ENCODE measurements at regions not wholly inside any gene's neighbourhood (a gene's known extent, or its start where the extent isn't known, plus 50 kb on each side); places are given as distances from the start of the nearest gene placed in this dataset.
"Not testable (repeated sequence)": the region's sequence is repeated elsewhere in the genome, so short reads cannot be mapped to it uniquely, and the experiment has no call there.

DNA sequence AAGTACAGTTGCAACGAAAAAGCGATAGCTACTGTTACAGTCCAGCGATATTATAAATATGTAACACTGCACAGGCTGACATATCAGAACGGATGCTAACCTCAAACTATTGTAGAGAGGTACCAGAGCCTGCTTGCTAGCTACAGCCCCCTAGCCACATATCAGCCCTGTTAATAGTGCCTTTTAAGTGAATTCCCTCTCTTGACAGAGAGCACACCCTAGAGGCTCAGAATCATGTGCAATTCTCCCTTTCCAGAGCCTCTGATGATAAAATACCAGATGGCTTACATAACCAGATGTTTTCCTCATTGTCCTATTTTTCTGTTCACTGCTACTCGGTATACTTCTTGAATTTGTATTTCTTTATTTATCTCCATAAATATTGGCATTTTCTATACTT is 960.7 kb upstream of the CELF2 start:
- H3K27me3 ChIP-seq (ENCODE audit: insufficient read depth, insufficient read length) = no peaks in the 10 kb centered on the region
- H3K4me1 ChIP-seq (ENCODE audit: insufficient read depth, insufficient read length) = no peaks in the 10 kb centered on the region
- H3K36me3 ChIP-seq (ENCODE audit: insufficient read depth, insufficient read length, low read length) = no peaks in the 10 kb centered on the region
- no peak overlapping the region for H3K4me3 ChIP-seq (ENCODE audit: insufficient read length, low read depth)
- DNase-seq (ENCODE audit: low read depth, low spot score) = no peak
- H3K9ac ChIP-seq (ENCODE audit: insufficient read length, low read depth) = no peak overlapping the region
- TF ChIP-seq ZNF274 (IDR thresholded peaks at IDR 0.05; ENCODE audit: low read depth, low read length) (no peak), YY1 (IDR thresholded peaks at IDR 0.05; ENCODE audit: insufficient read depth, insufficient read length) (no peak), SUZ12 (IDR thresholded peaks at IDR 0.05; ENCODE audit: extremely low read depth, insufficient read depth, insufficient read length) (no peak)
- no peaks in the 10 kb centered on the region for H3K9me3 ChIP-seq (ENCODE audit: insufficient read depth, low read length)

GRCh38 chr10:10067644-10068043 is 950.0 kb upstream of the CELF2 start:
- no peaks in the 10 kb centered on the region for H3K4me1 ChIP-seq (ENCODE audit: insufficient read depth, insufficient read length)
- no peaks in the 10 kb centered on the region for H3K9me3 ChIP-seq (ENCODE audit: insufficient read depth, low read length)
- DNase-seq (ENCODE audit: low read depth, low spot score) = no peak
- TF ChIP-seq SUZ12 (IDR thresholded peaks at IDR 0.05; ENCODE audit: extremely low read depth, insufficient read depth, insufficient read length) = no peak
- TF ChIP-seq YY1 (IDR thresholded peaks at IDR 0.05; ENCODE audit: insufficient read depth, insufficient read length) = no peak
- TF ChIP-seq ZNF274 (IDR thresholded peaks at IDR 0.05; ENCODE audit: low read depth, low read length) = no peak
- H3K36me3 ChIP-seq (ENCODE audit: insufficient read depth, insufficient read length, low read length) = no peaks in the 10 kb centered on the region
- H3K9ac ChIP-seq (ENCODE audit: insufficient read length, low read depth) = no peak overlapping the region
- H3K27me3 ChIP-seq (ENCODE audit: insufficient read depth, insufficient read length) = no peaks in the 10 kb centered on the region
- no peak overlapping the region for H3K4me3 ChIP-seq (ENCODE audit: insufficient read length, low read depth)

DNA sequence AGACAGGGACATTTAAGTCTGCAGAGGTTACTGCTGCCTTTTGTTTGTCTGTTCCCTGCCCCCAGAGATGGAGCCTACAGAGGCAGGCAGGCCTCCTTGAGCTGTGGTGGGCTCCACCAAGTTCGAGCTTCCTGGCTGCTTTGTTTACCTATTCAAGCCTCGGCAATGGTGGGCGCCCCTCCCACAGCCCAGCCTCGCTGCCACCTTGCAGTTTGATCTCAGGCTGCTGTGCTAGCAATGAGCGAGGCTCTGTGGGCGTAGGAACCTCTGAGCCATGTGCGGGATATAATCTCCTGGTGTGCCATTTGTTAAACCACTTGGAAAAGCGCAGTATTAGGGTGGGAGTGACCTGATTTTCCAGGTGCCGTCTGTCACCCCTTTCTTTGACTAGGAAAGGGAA is 942.8 kb upstream of the CELF2 start:
- H3K9ac ChIP-seq (ENCODE audit: insufficient read length, low read depth); H3K4me1 ChIP-seq (ENCODE audit: insufficient read depth, insufficient read length); H3K9me3 ChIP-seq (ENCODE audit: insufficient read depth, low read length); H3K36me3 ChIP-seq (ENCODE audit: insufficient read depth, insufficient read length, low read length); H3K4me3 ChIP-seq (ENCODE audit: insufficient read length, low read depth); DNase-seq (ENCODE audit: low read depth, low spot score); H3K27me3 ChIP-seq (ENCODE audit: insufficient read depth, insufficient read length): not testable (repeated sequence)

- no peak for TF ChIP-seq ZNF274 (IDR thresholded peaks at IDR 0.05; ENCODE audit: low read depth, low read length)
- TF ChIP-seq SUZ12 (IDR thresholded peaks at IDR 0.05; ENCODE audit: extremely low read depth, insufficient read depth, insufficient read length) = no peak
- no peaks in the 10 kb centered on the region for H3K27me3 ChIP-seq (ENCODE audit: insufficient read depth, insufficient read length)
- no peak for DNase-seq (ENCODE audit: low read depth, low spot score)
- no peak overlapping the region for H3K4me3 ChIP-seq (ENCODE audit: insufficient read length, low read depth)
- H3K36me3 ChIP-seq (ENCODE audit: insufficient read depth, insufficient read length, low read length) = no peaks in the 10 kb centered on the region
- H3K9me3 ChIP-seq (ENCODE audit: insufficient read depth, low read length) = peaks cover 8% of the 10 kb centered on the region; the same call in 1 of the 2 replicates
- no peak overlapping the region for H3K9ac ChIP-seq (ENCODE audit: insufficient read length, low read depth)
- H3K4me1 ChIP-seq (ENCODE audit: insufficient read depth, insufficient read length) = no peaks in the 10 kb centered on the region
These were observed 939.2 kb upstream of the CELF2 start for GRCh38 chr10:10078446-10078845.

DNA sequence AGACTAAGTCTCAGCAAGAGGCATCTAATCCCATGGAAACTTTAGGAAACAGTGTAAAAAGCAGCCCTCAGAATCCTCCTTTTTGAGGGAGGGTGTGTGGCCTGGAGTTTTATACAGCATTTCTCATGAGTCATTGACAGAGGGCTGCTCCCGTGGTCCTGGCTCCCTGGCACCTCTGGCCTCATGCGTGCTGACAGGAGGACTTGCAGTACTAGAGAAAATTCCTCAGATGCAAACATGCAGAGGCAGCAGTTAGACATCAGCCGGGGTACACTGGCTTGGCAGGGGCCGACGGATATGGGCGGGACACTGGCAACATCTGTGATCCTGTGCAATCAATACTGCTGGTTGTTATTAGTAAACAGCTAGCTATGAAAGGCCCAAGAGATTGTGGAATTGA is 925.1 kb upstream of the CELF2 start:
- H3K9me3 ChIP-seq (ENCODE audit: insufficient read depth, low read length) = no peaks in the 10 kb centered on the region
- TF ChIP-seq YY1 (IDR thresholded peaks at IDR 0.05; ENCODE audit: insufficient read depth, insufficient read length) = no peak
- TF ChIP-seq ZNF274 (IDR thresholded peaks at IDR 0.05; ENCODE audit: low read depth, low read length) = no peak
- no peak for TF ChIP-seq SUZ12 (IDR thresholded peaks at IDR 0.05; ENCODE audit: extremely low read depth, insufficient read depth, insufficient read length)
- no peaks in the 10 kb centered on the region for H3K36me3 ChIP-seq (ENCODE audit: insufficient read depth, insufficient read length, low read length)
- H3K4me3 ChIP-seq (ENCODE audit: insufficient read length, low read depth) = no peak overlapping the region
- H3K27me3 ChIP-seq (ENCODE audit: insufficient read depth, insufficient read length) = no peaks in the 10 kb centered on the region
- DNase-seq (ENCODE audit: low read depth, low spot score) = no peak
- H3K9ac ChIP-seq (ENCODE audit: insufficient read length, low read depth) = no peak overlapping the region
- H3K4me1 ChIP-seq (ENCODE audit: insufficient read depth, insufficient read length) = no peaks in the 10 kb centered on the region

DNA sequence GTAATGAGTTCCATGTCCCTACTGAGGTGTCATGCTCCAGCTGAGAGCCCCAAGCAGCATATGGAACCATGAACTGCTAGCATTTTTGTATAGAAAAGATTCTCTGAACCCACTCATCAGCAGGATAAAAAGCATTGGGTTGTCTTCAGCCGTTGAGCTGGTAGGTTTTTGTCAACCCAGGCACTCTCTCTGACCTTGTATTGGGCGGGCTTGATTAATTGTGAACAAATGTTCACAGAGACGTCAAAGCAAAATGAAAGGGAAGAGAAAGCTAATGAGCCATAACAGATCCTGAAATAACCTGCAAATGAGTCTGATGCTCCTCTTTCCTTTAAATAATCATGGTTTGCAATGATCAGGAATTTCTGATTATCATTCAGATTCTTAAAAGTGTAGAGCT is 924.7 kb upstream of the CELF2 start:
- no peak for DNase-seq (ENCODE audit: low read depth, low spot score)
- Histone ChIP-seq H3K27me3 (ENCODE audit: insufficient read depth, insufficient read length) (no peaks in the 10 kb centered on the region), H3K36me3 (ENCODE audit: insufficient read depth, insufficient read length, low read length) (no peaks in the 10 kb centered on the region), H3K4me1 (ENCODE audit: insufficient read depth, insufficient read length) (no peaks in the 10 kb centered on the region), H3K9me3 (ENCODE audit: insufficient read depth, low read length) (no peaks in the 10 kb centered on the region), H3K4me3 (ENCODE audit: insufficient read length, low read depth) (no peak overlapping the region), H3K9ac (ENCODE audit: insufficient read length, low read depth) (no peak overlapping the region)
- TF ChIP-seq YY1 (IDR thresholded peaks at IDR 0.05; ENCODE audit: insufficient read depth, insufficient read length) = no peak
- no peak for TF ChIP-seq ZNF274 (IDR thresholded peaks at IDR 0.05; ENCODE audit: low read depth, low read length)
- no peak for TF ChIP-seq SUZ12 (IDR thresholded peaks at IDR 0.05; ENCODE audit: extremely low read depth, insufficient read depth, insufficient read length)

GRCh38 chr10:10094691-10095090 is 923.0 kb upstream of the CELF2 start:
- no peak overlapping the region for H3K4me3 ChIP-seq (ENCODE audit: insufficient read length, low read depth)
- no peaks in the 10 kb centered on the region for H3K4me1 ChIP-seq (ENCODE audit: insufficient read depth, insufficient read length)
- H3K9me3 ChIP-seq (ENCODE audit: insufficient read depth, low read length) = no peaks in the 10 kb centered on the region
- no peak for TF ChIP-seq SUZ12 (IDR thresholded peaks at IDR 0.05; ENCODE audit: extremely low read depth, insufficient read depth, insufficient read length)
- TF ChIP-seq YY1 (IDR thresholded peaks at IDR 0.05; ENCODE audit: insufficient read depth, insufficient read length) = no peak
- TF ChIP-seq ZNF274 (IDR thresholded peaks at IDR 0.05; ENCODE audit: low read depth, low read length) = no peak
- DNase-seq (ENCODE audit: low read depth, low spot score) = no peak
- no peaks in the 10 kb centered on the region for H3K36me3 ChIP-seq (ENCODE audit: insufficient read depth, insufficient read length, low read length)
- H3K9ac ChIP-seq (ENCODE audit: insufficient read length, low read depth) = no peak overlapping the region
- no peaks in the 10 kb centered on the region for H3K27me3 ChIP-seq (ENCODE audit: insufficient read depth, insufficient read length)

DNA sequence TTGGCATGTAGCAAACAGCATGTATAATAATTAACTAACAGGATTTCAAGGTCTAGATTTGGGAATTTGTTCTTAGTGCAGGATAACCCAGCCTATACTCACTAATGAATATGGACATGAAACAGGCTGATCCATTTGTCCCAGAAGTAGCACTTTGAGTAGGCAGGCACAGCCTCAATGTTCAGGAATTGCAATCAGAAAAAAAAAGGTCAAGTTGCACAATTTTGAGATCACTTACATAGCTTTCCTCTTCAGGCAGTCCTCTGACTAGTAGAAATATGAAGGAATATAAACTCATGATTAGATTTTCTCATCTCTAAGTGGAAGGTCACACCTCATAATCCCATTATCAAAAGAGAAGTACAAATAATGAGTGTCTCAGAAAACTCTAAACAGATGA is 921.4 kb upstream of the CELF2 start:
- Histone ChIP-seq H3K4me3 (ENCODE audit: insufficient read length, low read depth) (no peak overlapping the region), H3K36me3 (ENCODE audit: insufficient read depth, insufficient read length, low read length) (no peaks in the 10 kb centered on the region), H3K4me1 (ENCODE audit: insufficient read depth, insufficient read length) (no peaks in the 10 kb centered on the region), H3K9ac (ENCODE audit: insufficient read length, low read depth) (no peak overlapping the region), H3K9me3 (ENCODE audit: insufficient read depth, low read length) (no peaks in the 10 kb centered on the region), H3K27me3 (ENCODE audit: insufficient read depth, insufficient read length) (no peaks in the 10 kb centered on the region)
- TF ChIP-seq YY1 (IDR thresholded peaks at IDR 0.05; ENCODE audit: insufficient read depth, insufficient read length) (no peak), SUZ12 (IDR thresholded peaks at IDR 0.05; ENCODE audit: extremely low read depth, insufficient read depth, insufficient read length) (no peak), ZNF274 (IDR thresholded peaks at IDR 0.05; ENCODE audit: low read depth, low read length) (no peak)
- DNase-seq (ENCODE audit: low read depth, low spot score) = no peak
